NCI-H1930 (cell line): ENCODE measurements at regions not wholly inside any gene's neighbourhood (a gene's known extent, or its start where the extent isn't known, plus 50 kb on each side); places are given as distances from the start of the nearest gene placed in this dataset.
"Not testable (repeated sequence)": the region's sequence is repeated elsewhere in the genome, so short reads cannot be mapped to it uniquely, and the experiment has no call there.

Experiments
- DNase-seq, 2 experiments: peaks; one replicate each; lab custom pipeline; 2025; lab: John Stamatoyannopoulos, UW

DNA sequence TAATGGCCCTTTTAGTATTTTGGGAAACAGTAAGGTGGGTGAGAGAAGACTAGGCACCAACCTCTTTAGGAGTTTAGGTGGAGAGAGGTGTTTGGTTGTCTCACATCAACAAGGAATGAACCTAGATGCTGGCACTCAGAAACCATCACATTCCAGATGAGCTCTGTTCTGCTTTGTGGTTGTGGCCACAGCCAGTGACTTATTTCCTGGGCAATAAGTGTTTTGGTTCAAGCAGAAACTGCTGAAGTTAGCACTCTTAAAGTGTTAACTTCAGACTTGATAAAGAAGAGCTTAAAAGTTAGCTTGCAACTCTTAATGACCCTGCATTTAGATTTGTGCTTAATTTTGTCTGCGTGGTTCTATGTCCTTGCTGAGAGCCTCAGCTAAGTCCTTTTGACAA lies 929.2 kb downstream of the SLC4A3 start:
- DNase-seq = no peak

DNA sequence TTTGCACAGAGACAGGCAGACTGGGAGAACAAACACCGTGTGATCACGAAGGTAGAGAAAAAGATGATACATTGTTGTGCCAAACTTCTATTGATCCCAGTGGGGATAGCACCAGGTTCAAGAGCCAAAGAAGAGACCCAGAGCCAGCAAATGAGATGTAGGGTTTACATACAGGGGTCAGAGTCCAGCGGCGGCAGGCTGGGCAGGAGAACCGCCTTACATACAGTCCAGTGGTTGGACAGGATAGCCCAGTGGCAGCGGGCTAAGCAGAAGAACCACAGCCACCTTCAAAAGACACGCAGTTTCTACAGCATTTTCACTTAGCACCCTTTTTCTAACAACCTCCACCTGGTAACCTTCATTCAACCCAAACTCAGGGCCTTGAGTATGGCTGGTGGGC lies 932.8 kb downstream of the SLC4A3 start:
- no peak for DNase-seq

DNA sequence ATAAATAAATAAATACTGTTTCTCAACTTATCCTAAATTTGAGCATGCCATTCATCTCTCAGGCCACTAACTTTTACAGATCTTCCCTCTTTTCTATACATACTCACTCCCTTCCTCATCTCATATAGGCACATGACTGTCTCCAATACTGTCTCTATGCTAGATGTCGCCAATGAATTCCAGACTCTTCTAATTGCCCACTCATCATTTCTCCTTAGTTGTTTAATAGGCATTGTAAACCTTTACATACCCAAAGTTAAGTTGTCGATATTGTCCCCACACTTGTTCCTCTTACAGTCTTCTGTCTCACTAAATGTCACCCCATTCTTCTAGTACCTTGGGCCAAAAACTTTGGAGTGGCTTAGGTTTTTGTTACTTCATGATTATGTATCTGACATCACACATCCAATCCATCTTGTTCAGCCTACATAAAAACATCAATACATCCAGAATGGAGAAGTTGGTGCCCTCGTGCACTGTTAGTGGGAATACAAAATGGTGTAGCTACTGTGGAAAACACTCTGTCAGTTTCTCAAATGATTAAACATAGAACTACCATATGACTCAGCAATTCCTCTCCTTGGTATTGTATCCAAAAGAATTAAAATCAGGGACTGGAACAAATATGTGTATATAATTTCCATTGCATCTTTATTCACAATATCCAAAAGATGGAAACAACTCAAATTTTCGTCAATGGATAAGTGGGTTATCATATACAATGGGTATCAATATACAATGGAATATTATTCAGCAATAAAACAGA lies 935.1 kb downstream of the SLC4A3 start:
- DNase-seq = no peak

DNA sequence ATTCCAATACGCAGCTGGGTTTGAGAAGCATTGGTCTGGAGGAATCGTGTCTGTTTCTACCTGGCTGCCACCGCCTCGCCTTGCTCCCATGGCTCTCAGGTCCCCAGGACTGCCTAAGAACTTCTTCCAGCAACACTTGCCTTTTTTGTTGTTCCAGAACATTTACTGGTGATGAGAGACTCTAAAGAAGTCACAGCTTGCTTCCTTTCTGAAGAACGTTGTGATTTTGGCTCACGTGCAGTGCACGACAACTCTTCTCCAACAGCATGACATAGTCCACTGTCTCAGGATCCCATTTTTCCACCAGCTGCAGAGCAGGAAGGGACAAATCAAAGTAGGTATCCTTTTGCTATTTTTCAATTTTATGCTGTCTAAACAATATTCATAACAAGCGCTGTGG lies 940.9 kb downstream of the SLC4A3 start:
- no peak for DNase-seq

DNA sequence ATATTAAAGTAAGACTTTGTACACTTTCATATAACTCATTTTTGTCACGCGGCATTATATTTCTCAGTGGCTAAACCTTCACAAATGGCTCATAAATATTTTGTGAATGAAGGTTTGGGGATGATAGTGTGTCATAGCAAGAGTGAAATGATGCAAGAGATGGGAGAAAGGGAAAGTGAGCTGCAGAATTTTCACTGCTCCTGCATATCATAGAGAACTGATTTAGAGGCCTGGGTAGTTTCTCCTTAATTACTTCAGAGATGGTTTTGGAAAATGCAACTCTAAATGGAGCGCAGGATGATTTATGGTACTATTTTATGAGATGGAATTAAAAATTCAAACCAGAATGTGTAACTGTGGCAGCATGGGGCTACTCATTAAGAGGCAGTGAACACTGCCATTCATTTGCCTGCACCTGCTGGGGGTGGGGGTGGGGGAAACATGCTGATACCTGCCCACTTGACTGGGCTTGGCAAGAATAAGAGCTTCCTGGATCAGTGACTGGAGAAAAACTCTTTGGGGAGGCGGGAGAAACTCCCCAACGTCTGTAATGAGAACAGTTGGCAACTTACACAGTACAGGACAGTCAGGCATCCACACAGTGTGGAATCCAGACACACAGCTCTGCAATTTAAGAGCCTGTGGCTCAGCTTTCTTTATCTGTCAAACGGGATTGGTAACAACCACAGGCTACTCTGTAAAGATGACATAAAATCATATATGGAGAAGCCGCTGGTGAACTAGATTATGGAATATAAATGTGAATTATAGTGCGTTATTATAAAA lies 941.9 kb downstream of the SLC4A3 start:
- DNase-seq = no peak

DNA sequence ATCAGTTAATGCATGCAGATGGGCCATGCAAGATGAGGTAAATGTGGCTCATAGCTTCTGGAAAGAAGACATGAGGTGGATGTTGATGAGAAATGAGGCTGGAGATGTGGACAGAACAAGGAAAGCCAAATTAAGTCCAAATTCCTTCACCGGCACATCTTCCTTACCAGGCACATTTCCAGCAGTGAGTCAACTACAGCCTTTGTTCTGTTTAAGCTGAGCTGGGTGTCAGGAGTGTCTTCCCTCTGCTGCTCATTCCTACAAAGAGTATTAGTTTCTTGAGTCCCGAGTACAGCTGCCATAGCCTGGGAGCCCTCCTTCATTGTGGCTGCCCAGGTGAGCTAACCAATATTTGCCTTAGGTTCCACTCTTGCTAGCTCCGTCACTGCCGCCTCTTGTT lies 945.0 kb downstream of the SLC4A3 start:
- no peak for DNase-seq

DNA sequence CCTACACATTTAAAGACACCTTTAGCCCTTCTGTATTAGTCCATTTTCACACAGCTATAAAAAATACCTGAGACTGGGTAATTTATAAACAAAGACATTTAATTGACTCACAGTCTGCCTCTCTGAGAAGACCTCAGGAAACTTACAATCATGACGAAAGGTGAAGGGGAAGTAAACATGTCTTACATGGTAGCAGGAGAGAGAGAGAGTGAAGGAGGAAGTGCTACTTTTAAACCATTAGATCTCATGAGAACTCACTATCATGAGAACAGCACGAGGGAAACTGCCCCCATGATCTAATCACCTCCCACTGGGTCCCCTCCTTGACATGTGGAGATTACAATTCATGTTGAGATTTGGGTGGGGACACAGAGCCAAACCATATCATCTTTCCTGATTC lies 946.6 kb downstream of the SLC4A3 start:
- no peak for DNase-seq

DNA sequence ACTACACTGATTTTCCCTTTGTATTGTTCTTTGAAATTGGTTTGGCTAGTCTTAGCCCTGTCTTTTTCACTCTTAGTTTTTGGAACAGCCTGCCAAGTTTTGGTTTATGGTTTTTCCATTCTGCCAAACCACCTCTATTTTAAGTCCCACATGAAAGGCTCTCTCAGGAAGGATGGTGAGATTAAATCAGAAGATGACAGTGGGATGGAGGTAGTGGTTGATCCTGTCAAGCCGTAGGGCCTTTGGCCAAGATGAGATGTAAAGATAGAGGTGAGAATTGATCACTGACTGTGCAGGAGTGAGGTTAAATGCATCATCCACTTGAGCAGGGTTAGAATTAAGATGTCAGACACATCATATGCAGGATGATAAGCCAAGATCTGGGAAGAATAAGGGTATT lies 948.5 kb downstream of the SLC4A3 start:
- no peak for DNase-seq

DNA sequence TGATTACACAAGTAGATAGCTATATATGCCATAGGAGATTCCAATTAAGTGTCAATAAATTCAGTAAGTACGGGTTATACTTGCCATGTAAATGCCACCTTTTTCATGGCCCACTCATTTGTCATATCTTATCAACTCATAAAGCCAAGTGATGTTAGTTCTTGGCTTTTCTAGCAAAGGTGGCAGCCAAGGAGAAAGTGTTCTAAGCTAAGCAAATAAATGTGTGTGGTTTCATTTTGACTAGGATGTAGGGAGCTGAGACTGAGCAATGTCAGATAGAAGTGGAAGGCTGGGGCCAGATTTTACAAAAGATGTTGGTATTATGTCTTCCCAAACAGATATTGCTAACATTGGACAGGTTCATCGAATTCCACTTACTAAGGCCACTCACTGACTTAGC lies 952.0 kb downstream of the SLC4A3 start:
- no peak for DNase-seq

DNA sequence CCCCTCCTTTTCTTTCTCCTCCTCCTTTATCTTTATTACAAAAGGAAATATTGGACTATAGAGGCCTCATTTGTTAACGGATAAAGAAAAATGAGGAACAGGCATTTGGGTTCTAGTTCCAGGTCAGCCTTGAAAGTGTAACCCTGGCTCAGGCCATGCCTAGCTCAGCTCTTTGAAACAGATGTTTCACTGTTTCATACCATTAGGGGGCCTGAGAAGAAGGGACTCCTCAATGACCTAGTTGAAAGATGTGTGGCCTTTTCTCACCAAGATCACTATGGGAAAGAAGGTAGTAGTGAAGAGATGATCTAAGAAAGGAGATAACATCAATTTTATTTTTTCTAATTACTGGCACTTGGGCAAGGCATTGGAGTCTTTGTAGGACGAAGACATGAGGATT lies 952.7 kb downstream of the SLC4A3 start:
- no peak for DNase-seq

DNA sequence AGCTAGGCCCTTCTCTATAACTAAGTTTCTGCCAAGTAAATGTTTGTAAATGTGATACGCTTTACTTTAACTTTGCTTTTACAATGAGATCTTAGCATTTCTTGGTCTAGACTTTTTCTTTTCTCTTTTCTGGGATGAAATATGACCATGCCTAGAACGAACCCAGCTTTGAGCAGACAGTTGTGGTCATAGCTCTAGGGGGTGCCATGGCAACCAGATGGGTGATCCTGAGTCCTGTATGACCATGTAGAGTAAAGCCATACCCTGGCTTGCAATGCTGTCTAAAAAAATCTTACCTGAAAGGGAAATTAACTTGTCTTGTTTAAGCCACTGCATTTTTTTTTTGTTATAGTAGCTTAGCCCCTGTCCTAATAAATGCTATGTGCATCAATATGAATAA lies 956.3 kb downstream of the SLC4A3 start:
- DNase-seq = no peak

DNA sequence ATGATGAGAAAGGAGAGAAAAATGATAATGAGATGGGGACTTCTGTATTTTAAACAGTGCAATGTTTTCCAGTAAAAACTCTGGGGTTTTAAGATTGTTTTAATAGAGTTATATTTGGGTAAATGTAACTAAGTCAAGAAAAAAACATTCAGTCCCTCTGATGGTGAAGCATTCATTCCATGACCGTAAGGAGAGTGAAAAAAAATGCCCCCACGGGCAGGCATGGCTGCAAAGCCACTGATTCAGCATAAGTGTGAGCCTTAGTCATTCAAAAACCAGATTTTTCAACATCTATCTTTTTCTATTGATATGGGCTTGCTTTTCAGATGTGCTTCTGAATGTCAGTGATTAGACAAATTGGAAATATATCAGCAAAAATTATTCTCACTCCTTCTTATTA lies 957.8 kb downstream of the SLC4A3 start:
- DNase-seq = no peak

DNA sequence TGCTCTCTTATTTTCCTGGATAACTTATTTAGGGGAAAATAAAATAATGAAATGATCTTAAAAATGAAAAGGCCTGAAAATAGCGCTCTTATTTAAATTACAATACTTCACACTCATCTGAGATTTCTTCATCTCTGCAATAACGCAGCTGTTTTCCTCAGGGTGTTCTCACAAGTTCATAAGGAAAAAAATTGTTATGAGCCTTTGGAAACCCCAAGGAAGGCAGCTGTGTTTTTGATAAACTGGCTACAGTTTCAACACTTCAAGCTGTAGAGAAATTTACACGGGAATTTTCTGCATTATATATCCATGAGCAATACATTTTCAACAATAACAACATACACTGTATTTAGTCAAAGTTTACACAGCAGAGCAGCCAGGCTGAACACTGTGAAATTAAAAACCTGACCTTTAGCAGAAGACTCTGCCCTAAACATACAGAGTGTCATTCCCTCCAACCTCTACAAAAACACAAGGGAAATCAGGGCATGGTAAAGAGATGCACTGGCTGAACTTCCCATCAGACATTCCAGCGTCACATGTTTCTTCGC lies 959.6 kb downstream of the SLC4A3 start:
- no peak for DNase-seq

DNA sequence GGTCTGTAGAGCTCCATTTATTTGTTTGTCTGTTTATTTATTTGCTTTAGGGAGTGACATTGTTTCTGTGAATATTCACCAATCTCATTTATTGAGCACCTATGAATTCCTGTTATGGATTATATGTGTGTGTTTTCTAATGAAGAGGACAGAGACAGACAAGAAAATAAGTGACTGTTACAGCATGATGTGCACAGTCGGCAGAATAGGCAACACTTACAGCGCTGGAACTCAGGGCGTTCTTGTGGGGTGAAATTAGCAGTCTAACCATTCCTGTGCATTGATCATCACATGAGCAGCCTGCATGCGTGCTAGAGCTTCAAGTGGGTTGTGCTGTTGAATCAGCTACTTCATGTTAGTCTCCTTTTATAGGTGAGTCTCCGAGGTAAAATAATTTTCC lies 960.7 kb downstream of the SLC4A3 start:
- no peak for DNase-seq

DNA sequence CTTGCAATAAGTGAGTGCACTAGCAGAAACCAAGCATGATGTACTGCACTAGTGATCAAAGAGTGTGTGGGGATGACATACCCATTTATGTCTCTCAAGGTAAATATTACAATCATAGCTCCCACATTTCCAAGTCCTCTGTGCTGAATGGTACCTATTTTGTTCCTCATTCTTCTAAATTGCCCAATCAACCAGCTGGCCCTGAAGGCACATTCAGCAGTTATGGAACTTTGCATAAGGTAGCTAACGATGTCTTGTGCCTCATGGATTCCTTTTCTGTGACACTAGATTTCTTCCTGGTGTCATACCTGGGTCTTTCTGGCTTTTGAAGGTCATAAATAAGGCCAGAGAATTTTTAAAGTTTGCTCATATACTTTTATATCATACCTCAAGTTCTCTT lies 963.0 kb downstream of the SLC4A3 start:
- DNase-seq = no peak

DNA sequence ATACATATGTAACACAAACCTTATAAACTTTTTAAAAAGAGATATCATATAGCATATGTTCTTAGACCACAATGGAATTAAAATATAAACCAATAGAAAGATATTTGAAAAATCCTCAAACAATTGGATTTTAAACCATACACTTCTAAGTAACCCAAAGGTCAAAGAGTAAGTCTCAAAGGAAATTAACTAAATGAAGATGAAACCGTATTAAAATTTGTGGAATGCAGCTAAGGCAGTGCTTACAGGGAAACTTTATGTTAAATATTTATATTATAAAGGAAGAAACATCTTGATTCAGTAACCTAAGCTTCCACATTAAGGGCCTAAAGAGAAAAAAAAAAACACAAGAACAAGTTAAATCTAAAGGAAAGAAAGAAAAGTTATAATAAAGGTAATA lies 966.1 kb downstream of the SLC4A3 start:
- no peak for DNase-seq

DNA sequence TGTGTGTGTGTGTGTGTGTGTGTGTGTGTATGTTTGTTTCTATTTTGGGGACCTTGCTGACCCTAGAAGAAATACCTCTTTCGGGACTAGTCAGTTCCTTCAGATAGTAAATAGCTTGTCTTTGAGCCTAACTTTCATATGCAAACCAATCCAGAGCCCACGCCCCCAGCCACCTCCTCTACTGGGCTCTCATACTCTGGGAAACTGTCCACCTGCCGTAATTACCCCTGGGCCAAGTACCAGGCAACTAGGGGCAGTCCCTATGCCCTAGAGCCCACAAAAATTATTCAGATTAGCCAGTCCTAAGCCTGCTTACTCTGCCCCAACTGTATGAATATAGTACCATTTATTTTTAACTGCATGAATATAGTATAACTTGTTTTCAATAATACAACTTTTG lies 970.4 kb downstream of the EPHA4 start:
- DNase-seq = no peak

DNA sequence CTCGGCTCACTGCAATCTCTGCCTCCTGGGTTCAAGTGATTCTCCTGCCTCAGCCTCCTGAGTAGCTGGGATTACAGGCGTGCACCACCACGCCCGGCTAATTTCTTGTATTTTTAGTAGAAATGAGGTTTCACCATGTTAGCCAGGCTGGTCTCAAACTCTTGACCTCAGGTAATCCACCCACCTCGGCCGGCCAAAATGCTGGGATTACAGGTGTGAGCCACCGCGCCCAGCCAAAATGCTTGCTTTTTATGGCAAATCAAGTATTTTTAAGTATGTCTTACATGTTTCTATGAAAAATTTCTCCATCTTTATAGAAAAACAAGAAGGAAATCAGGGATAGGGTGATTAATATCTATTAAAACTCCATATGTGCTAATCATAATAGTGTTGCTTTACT lies 959.1 kb downstream of the EPHA4 start:
- DNase-seq = not testable (repeated sequence)

DNA sequence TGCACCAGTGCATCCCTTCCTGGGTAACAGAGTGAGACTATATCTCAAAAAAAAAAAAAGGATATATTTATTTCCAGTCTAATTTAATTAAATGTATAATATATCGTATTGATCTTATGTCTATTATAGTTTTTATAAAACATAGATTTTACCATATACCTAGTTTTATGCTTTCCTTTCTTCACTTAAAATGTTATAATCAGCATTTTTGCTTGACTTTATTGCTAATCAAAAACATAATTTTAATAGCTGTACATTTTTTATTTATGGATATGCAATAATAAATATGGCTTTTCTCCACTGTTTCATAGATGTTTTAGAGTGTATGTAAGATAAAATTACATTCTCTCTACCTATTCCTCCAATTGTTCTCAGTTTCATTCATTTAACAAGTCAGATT lies 958.0 kb downstream of the EPHA4 start:
- DNase-seq = no peak

DNA sequence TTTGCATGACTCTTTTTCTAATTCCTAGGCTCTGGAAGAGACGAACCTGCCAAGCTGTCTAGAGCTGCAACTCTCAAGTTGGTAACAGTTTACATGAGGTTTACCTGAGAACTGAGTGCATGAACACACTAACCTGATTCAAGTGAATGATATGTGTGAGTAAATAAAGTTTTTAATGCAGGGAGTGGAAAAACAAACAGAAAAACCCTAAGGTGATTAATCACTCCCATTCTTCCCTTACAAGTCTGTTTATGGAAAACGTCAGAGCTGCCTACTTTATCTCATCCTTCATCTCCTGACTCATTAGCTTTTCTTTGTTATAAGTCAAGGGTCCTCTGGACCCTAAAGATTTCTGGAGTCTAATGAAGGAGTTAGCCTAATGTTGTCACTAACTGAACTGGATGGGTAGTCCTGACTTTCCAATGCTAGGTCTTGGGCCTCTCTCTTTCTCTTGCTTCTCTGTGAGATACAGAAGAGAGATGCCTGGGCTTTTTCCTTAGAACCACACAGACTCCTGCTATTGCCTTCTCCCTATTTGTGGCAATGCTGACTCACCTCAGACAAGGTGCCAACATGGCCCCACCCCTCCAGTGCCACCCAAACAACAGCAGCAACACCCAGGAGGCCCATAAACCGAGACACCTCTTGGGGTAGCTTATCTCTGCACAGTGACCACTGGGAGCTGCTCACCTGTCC lies 952.4 kb downstream of the EPHA4 start:
- no peak for DNase-seq

DNA sequence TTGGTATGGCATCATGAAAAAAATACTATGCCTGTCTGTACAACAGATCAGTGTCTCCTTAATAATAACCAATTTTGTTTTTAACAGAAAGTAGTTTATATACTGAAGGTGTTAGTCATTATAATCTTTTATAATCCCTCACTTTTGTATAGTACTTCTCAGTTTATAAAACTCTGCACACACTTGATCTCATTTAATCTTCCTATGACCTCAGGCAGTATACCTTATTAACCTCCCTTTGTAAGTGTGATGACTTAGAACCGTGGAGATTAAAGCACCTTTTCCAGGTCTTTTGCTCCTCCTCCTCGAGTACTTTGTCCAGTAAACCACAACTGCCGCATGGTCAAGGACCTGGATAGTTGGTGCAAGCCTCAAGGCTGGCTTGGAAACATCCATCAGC lies 945.5 kb downstream of the EPHA4 start:
- no peak for DNase-seq

DNA sequence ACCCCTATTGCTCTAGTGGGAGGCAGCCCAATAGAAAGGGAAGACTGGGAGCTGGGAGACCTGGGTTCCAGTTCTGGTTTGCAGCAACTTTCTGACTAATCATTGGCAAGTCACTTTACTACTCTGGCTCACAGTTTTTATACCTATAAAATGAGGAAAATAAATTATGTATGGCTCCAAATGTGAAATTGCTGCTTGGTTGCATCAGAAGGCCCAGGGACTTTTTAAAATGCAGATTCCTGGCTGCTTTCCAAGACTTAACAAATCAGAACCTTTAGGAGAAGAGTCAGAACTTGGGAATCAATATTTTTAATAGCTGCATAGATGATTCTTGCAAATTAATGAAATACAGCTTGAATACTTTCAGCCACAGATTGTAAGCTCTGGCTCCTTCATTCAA lies 943.9 kb downstream of the EPHA4 start:
- no peak for DNase-seq

DNA sequence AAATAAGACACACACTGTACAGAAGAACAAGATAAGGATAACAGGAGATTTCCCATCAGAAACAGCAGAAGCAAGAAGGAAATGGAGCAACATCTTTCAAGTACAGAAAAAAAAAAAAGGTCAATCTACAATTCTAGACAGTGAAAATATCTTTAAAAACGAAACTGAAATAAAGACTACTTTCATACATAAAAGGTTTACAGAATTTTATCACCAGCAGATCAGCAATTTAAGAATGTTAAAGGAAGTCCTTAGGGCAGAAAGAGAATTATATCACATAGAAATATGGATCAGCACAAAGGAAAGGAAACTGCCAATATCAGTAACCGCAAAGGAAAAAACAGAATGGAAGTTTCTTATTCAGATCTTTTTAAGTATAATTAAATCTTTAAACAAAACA lies 931.0 kb downstream of the EPHA4 start:
- DNase-seq = no peak
